ENCODE measurements at regions not wholly inside any gene's neighbourhood (a gene's known extent, or its start where the extent isn't known, plus 50 kb on each side); places are given as distances from the start of the nearest gene placed in this dataset.
"Not testable (repeated sequence)": the region's sequence is repeated elsewhere in the genome, so short reads cannot be mapped to it uniquely, and the experiment has no call there.

- no peak for DNase-seq
Measured at GRCh38 chr12:118541071-118541470, 164.7 kb downstream of the SUDS3 start.

- DNase-seq = no peak
Measured at GRCh38 chr12:118541934-118542333, 165.6 kb downstream of the SUDS3 start.

GRCh38 chr12:118543651-118544050 lies 167.3 kb downstream of the SUDS3 start:
- no peak for DNase-seq

- no peak for DNase-seq
Measured at GRCh38 chr12:118544569-118544968, 168.2 kb downstream of the SUDS3 start.

GRCh38 chr12:118547606-118548005 lies 171.3 kb downstream of the SUDS3 start:
- DNase-seq = not testable (repeated sequence)

GRCh38 chr12:118548887-118549509 lies 172.6 kb downstream of the SUDS3 start:
- no peak for DNase-seq

- DNase-seq = no peak
Measured at GRCh38 chr12:118549510-118549980, 173.2 kb downstream of the SUDS3 start.

GRCh38 chr12:118553856-118554504 lies 177.6 kb downstream of the SUDS3 start:
- no peak for DNase-seq

- no peak for DNase-seq
Measured at GRCh38 chr12:118558941-118559340, 182.6 kb downstream of the SUDS3 start.

- DNase-seq = no peak
Measured at GRCh38 chr12:118560733-118561132, 184.4 kb downstream of the SUDS3 start.

- no peak for DNase-seq
Measured at GRCh38 chr12:118571730-118572129, 195.4 kb downstream of the SUDS3 start.

GRCh38 chr12:118574288-118574687 lies 197.9 kb downstream of the SUDS3 start:
- no peak for DNase-seq

- no peak for DNase-seq
Measured at GRCh38 chr12:118575730-118576129, 199.4 kb downstream of the SUDS3 start.

- no peak for DNase-seq
Measured at GRCh38 chr12:118581371-118581770, 205.0 kb downstream of the SUDS3 start.

- DNase-seq = no peak
Measured at GRCh38 chr12:118582863-118583262, 206.5 kb downstream of the SUDS3 start.

GRCh38 chr12:118586433-118586832 lies 210.1 kb downstream of the SUDS3 start:
- DNase-seq = no peak

- no peak for DNase-seq
Measured at GRCh38 chr12:118589162-118589561, 212.8 kb downstream of the SUDS3 start.

GRCh38 chr12:118590406-118591150 lies 214.2 kb downstream of the SUDS3 start:
- DNase-seq = no peak

- DNase-seq = no peak
Measured at GRCh38 chr12:118603610-118604361, 227.4 kb downstream of the SUDS3 start.

GRCh38 chr12:118606690-118607089 lies 230.3 kb downstream of the SUDS3 start:
- DNase-seq = no peak

- no peak for DNase-seq
Measured at GRCh38 chr12:118607831-118608230, 231.5 kb downstream of the SUDS3 start.

GRCh38 chr12:118608770-118609344 lies 232.5 kb downstream of the SUDS3 start:
- DNase-seq = no peak

- no peak for DNase-seq
Measured at GRCh38 chr12:118611295-118611694, 234.9 kb downstream of the SUDS3 start.
